ENCODE measurements at regions not wholly inside any gene's neighbourhood (a gene's known extent, or its start where the extent isn't known, plus 50 kb on each side); places are given as distances from the start of the nearest gene placed in this dataset.

DNA sequence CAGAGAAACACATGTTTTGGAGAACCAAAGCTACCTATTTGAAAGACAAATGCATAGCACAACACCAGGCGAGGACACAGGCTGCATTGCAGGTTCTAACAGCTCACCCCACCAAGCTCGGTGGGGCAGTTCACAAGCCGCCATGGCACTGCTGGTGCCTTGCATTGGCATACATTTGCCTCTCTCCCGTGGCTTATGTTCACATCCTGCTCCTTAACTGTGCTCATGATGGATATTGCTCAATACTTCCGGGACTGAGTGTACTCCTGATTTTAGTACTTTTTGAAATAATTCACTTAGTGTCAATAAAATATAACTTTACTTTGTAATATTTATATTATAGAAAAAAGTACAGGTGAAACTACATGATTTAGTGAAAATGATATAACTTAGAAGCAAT lies 1187.4 kb upstream of the NCAM2 start:
- Mint-ChIP-seq H3K4me1 (no peaks in the 10 kb centered on the region), H3K36me3 (no peaks in the 10 kb centered on the region), H3K4me3 (no peak overlapping the region), H3K27ac (no peak overlapping the region), H3K9me3 (peaks cover 7% of the 10 kb centered on the region), H3K27me3 (ENCODE audit: low read depth) (peaks cover 2% of the 10 kb centered on the region)
- TF ChIP-seq, protein P1, sequence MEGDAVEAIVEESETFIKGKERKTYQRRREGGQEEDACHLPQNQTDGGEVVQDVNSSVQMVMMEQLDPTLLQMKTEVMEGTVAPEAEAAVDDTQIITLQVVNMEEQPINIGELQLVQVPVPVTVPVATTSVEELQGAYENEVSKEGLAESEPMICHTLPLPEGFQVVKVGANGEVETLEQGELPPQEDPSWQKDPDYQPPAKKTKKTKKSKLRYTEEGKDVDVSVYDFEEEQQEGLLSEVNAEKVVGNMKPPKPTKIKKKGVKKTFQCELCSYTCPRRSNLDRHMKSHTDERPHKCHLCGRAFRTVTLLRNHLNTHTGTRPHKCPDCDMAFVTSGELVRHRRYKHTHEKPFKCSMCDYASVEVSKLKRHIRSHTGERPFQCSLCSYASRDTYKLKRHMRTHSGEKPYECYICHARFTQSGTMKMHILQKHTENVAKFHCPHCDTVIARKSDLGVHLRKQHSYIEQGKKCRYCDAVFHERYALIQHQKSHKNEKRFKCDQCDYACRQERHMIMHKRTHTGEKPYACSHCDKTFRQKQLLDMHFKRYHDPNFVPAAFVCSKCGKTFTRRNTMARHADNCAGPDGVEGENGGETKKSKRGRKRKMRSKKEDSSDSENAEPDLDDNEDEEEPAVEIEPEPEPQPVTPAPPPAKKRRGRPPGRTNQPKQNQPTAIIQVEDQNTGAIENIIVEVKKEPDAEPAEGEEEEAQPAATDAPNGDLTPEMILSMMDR (IDR thresholded peaks at IDR 0.05; ENCODE audit: unreplicated experiment) = no peak
- DNase-seq (ENCODE audit: low spot score in 2 of 2, unreplicated experiment in 2 of 2) = no peak

DNA sequence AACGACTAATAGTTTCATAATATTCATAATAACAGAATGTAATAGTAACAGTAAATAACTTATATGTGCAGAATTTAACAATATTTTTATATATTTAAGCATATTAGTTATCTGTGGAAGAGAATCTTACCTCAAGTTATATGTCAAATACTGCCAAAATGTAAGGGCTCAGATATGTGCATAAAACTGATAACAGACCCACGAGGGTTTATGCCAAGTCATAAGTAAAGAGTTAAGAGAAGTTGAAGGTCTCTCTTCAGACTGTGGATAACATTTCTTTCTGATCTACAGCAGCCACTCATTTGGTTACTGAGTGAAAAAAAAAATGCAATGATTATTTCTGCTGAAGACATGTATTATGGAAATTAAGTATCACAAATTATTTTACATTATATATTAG lies 1167.8 kb upstream of the NCAM2 start:
- TF ChIP-seq, protein P1 (IDR thresholded peaks at IDR 0.05; ENCODE audit: unreplicated experiment) = no peak
- DNase-seq (ENCODE audit: low spot score in 2 of 2, unreplicated experiment in 2 of 2) = no peak
- no peak overlapping the region for H3K4me3 Mint-ChIP-seq
- H3K27me3 Mint-ChIP-seq (ENCODE audit: low read depth) = no peaks in the 10 kb centered on the region
- no peaks in the 10 kb centered on the region for H3K4me1 Mint-ChIP-seq
- H3K36me3 Mint-ChIP-seq = no peaks in the 10 kb centered on the region
- no peaks in the 10 kb centered on the region for H3K9me3 Mint-ChIP-seq
- H3K27ac Mint-ChIP-seq = no peak overlapping the region

DNA sequence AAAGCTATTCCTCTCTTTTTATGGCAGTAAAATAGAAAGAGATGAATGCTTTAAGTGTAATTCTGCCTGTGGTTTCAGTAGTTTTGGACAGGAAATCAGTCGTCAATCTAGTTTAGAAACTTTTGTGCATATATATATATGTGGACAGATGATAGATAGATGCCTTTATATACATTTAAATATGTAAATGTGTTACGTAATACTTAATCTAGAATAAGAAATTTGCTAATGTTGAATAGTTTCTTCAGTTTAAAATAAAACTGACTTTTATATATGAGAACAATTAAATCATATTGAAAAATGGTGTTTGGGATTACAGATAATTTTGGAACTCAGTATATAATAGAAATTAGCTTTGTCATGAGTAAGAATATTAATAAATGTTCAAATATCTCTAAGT lies 1165.7 kb upstream of the NCAM2 start:
- Mint-ChIP-seq H3K27ac (no peak overlapping the region), H3K27me3 (ENCODE audit: low read depth) (no peaks in the 10 kb centered on the region), H3K4me1 (no peaks in the 10 kb centered on the region), H3K4me3 (no peak overlapping the region), H3K9me3 (no peaks in the 10 kb centered on the region), H3K36me3 (no peaks in the 10 kb centered on the region)
- DNase-seq (ENCODE audit: low spot score in 2 of 2, unreplicated experiment in 2 of 2) = no peak
- TF ChIP-seq, protein P1 (IDR thresholded peaks at IDR 0.05; ENCODE audit: unreplicated experiment) = no peak

DNA sequence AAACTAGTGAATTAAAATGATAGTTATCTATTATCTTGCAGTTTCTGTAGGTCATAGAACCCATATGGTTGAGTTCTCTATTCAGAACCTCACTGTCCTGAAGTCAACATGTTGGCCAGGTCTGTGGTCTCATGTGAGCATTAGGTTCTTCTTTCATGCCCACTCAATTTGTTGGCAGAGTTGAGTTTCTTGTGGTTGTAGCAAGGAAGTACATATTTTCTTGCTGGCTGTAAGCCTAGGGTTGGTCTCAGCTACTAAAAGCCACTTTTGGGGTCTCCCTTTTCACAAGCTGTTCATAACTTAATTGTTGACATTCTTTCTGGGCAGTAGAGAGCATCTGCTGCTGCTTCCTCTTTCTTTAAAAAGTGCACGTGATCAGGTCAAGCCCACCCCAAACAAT lies 1165.1 kb upstream of the NCAM2 start:
- TF ChIP-seq, protein P1 (IDR thresholded peaks at IDR 0.05; ENCODE audit: unreplicated experiment) = no peak
- H3K36me3 Mint-ChIP-seq = no peaks in the 10 kb centered on the region

DNA sequence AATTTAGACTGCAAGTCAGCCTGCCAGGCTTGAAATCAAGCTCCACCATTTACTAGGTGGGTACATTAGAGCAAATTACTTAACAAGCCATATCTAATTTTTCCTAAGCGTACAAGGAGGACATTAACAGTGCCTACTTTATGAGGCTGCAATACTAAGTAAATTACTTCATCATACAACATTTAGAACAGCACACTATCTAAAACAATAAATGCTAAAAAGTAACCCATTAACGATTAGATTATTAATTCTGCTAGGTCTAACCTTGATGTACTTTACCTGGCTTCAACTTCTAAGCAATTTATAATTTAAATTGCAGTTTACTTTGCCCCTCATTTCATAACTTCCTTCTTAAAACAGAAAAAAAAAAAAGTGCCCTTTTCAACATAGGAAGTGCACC lies 1155.6 kb upstream of the NCAM2 start:
- TF ChIP-seq, protein P1 (IDR thresholded peaks at IDR 0.05; ENCODE audit: unreplicated experiment) = no peak
- no peak for DNase-seq (ENCODE audit: low spot score in 2 of 2, unreplicated experiment in 2 of 2)
- no peaks in the 10 kb centered on the region for H3K9me3 Mint-ChIP-seq
- no peak overlapping the region for H3K4me3 Mint-ChIP-seq
- H3K27ac Mint-ChIP-seq = no peak overlapping the region
- no peaks in the 10 kb centered on the region for H3K36me3 Mint-ChIP-seq
- no peaks in the 10 kb centered on the region for H3K27me3 Mint-ChIP-seq (ENCODE audit: low read depth)
- peaks cover 8% of the 10 kb centered on the region for H3K4me1 Mint-ChIP-seq

More for the DNA sequence above, 1165.1 kb upstream of the NCAM2 start:
- no peak overlapping the region for H3K27ac Mint-ChIP-seq
- no peak for DNase-seq (ENCODE audit: low spot score in 2 of 2, unreplicated experiment in 2 of 2)
- H3K9me3 Mint-ChIP-seq = no peaks in the 10 kb centered on the region
- H3K4me1 Mint-ChIP-seq = no peaks in the 10 kb centered on the region
- H3K27me3 Mint-ChIP-seq (ENCODE audit: low read depth) = no peaks in the 10 kb centered on the region
- H3K4me3 Mint-ChIP-seq = no peak overlapping the region

DNA sequence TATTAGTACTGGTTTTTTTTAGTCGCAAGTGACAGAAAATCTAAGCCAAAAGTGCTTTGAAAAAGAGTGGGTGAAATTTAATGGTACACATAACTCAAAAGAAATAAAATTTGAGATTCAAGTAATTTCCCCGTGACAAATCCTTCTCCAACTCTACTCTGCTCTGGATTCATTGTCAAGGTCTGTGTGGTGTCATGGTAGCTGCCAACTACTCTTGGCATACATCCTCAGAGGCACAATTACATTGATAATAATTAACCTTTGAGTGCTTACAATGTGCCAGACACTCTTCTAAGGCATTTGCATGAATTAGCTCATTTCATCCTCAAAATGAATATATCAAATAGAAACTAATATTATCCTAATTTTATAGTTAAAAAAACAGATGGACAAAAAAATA lies 1153.9 kb upstream of the NCAM2 start:
- Mint-ChIP-seq H3K4me1 (peaks cover under 1% of the 10 kb centered on the region), H3K9me3 (no peaks in the 10 kb centered on the region), H3K27me3 (ENCODE audit: low read depth) (no peaks in the 10 kb centered on the region), H3K36me3 (no peaks in the 10 kb centered on the region), H3K27ac (no peak overlapping the region), H3K4me3 (no peak overlapping the region)
- TF ChIP-seq, protein P1 (IDR thresholded peaks at IDR 0.05; ENCODE audit: unreplicated experiment) = no peak
- DNase-seq (ENCODE audit: low spot score in 2 of 2, unreplicated experiment in 2 of 2) = no peak

Measured in mesothelial cell of epicardium (in vitro differentiated cells).